ENCODE measurements at regions not wholly inside any gene's neighbourhood (a gene's known extent, or its start where the extent isn't known, plus 50 kb on each side); places are given as distances from the start of the nearest gene placed in this dataset.

DNA sequence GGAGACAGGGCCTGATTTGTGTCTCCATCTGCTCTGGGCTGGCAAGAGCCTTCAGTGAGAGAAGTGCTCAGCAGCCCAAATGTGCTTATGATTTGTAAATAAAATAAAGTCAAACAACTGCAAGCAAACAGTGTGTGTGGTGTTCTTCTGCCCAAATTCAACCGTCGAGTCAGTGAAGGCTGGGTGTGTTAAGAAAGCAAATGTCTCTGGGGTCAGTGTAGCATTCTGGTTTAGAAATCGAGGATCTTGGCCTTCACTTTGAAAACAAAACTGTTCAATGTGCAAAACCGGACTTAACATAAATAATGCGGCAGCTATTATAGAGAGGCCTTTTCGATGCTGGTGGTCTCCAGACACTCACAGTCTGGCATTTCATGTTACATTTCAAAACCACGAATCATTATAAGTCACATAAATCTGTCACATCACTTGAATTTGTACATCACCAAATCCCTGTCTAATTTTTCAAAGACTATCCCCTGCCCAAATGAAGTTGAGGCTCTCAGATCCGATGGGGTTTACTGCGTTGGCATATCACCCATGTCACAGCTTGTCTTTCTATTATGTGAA lies 158.6 kb upstream of the MYOCD start:
- Histone ChIP-seq H3K27ac (ENCODE audit: low read depth, low read length) (no peak overlapping the region), H3K4me1 (ENCODE audit: control insufficient read depth, insufficient read depth, low read length) (no peaks in the 10 kb centered on the region), H3K27me3 (ENCODE audit: control insufficient read depth, insufficient read depth, low read length) (no peaks in the 10 kb centered on the region), H3K9me3 (ENCODE audit: control insufficient read depth, insufficient read depth, low read length) (no peaks in the 10 kb centered on the region), H3K4me3 (ENCODE audit: low read depth, low read length) (no peak overlapping the region), H3K36me3 (ENCODE audit: control insufficient read depth, insufficient read depth, low read length) (no peaks in the 10 kb centered on the region)
- 87% methylated on average over 7 of the region's 9 CpGs for WGBS (ENCODE audit: insufficient coverage)
- DNase-seq (ENCODE audit: low read depth in 4 of 6, low spot score in 6 of 6) = peak in 1 of 6 donors; percentile 45

DNA sequence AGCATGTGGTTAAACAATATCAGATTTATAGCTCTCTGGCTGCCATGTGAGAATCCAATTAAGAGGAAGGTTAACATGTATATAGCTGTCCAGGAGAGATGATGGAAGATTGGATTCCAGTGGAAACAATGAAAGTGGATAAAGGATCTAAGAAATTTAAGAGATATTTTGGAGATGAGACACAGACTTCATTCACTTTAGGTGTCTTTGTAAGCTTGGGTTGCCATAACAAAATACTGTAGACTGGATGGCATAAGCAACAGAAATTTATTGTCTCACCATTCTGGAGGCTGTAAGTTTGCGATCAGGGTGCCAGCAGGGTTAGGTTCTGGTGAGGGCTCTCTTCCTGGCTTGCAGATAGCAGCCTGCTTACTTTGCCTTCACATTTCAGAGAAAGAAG lies 155.9 kb upstream of the MYOCD start:
- WGBS (ENCODE audit: insufficient coverage) = 100% methylated on average over 1 of the region's 1 CpG
- H3K36me3 ChIP-seq (ENCODE audit: control insufficient read depth, insufficient read depth, low read length) = no peaks in the 10 kb centered on the region

DNA sequence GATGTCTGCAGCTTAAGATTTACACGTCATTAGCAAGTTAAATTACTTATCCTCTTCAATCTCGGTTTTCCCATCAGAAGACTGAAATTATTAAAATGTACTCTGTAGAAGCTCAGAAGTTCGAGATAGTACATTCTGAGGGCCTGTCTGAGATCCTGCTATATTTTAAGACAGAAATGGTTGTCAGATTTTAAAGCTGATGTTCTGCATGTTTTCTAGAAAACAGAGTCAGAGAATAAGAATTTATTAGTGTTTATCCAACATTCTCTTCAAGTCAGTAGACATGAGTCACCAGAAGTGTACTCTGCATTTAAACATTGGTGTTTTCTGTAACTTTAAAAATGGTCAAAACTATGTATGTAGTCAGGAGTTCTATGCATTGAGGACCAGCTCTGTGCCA lies 155.2 kb upstream of the MYOCD start:
- Histone ChIP-seq H3K27ac (ENCODE audit: low read depth, low read length) (no peak overlapping the region), H3K36me3 (ENCODE audit: control insufficient read depth, insufficient read depth, low read length) (no peaks in the 10 kb centered on the region), H3K27me3 (ENCODE audit: control insufficient read depth, insufficient read depth, low read length) (no peaks in the 10 kb centered on the region), H3K9me3 (ENCODE audit: control insufficient read depth, insufficient read depth, low read length) (no peaks in the 10 kb centered on the region), H3K4me1 (ENCODE audit: control insufficient read depth, insufficient read depth, low read length) (no peaks in the 10 kb centered on the region), H3K4me3 (ENCODE audit: low read depth, low read length) (no peak overlapping the region)
- no peak for DNase-seq (ENCODE audit: low read depth in 4 of 6, low spot score in 6 of 6)
- WGBS (ENCODE audit: insufficient coverage) = no CpG with 5 or more reads among the region's 3 CpGs

More for the DNA sequence above, 155.9 kb upstream of the MYOCD start:
- no peak overlapping the region for H3K27ac ChIP-seq (ENCODE audit: low read depth, low read length)
- H3K4me1 ChIP-seq (ENCODE audit: control insufficient read depth, insufficient read depth, low read length) = no peaks in the 10 kb centered on the region
- no peaks in the 10 kb centered on the region for H3K27me3 ChIP-seq (ENCODE audit: control insufficient read depth, insufficient read depth, low read length)
- no peak overlapping the region for H3K4me3 ChIP-seq (ENCODE audit: low read depth, low read length)
- no peak for DNase-seq (ENCODE audit: low read depth in 4 of 6, low spot score in 6 of 6)
- no peaks in the 10 kb centered on the region for H3K9me3 ChIP-seq (ENCODE audit: control insufficient read depth, insufficient read depth, low read length)

GRCh38 chr17:12512694-12513355 lies 152.9 kb upstream of the MYOCD start:
- no peak for DNase-seq (ENCODE audit: low read depth in 4 of 6, low spot score in 6 of 6)
- 100% methylated on average over 1 of the region's 4 CpGs for WGBS (ENCODE audit: insufficient coverage)
- Histone ChIP-seq H3K27me3 (ENCODE audit: control insufficient read depth, insufficient read depth, low read length) (no peaks in the 10 kb centered on the region), H3K9me3 (ENCODE audit: control insufficient read depth, insufficient read depth, low read length) (no peaks in the 10 kb centered on the region), H3K4me3 (ENCODE audit: low read depth, low read length) (no peak overlapping the region), H3K4me1 (ENCODE audit: control insufficient read depth, insufficient read depth, low read length) (no peaks in the 10 kb centered on the region), H3K36me3 (ENCODE audit: control insufficient read depth, insufficient read depth, low read length) (no peaks in the 10 kb centered on the region), H3K27ac (ENCODE audit: low read depth, low read length) (no peak overlapping the region)

DNA sequence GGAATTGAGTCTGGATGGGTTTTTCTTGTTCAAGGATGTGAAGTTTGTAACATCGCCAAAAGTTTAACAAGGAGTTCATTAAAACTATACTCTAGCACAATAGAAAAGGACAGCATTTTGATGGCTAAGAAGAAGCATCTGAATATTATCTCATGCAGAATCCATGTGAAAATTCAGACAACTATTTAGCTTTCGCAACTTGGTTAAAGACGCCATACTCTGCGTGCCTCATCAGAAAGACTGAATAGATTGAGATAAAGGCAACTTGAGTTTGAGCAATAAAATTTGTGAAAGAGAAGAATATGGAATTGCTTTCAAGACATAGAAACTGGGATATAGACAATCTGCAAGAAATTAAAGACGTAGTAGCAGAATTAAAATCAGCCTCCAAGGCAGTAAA lies 151.1 kb upstream of the MYOCD start:
- 92% methylated on average over 4 of the region's 5 CpGs for WGBS (ENCODE audit: insufficient coverage)
- Histone ChIP-seq H3K4me3 (ENCODE audit: low read depth, low read length) (no peak overlapping the region), H3K36me3 (ENCODE audit: control insufficient read depth, insufficient read depth, low read length) (no peaks in the 10 kb centered on the region), H3K4me1 (ENCODE audit: control insufficient read depth, insufficient read depth, low read length) (no peaks in the 10 kb centered on the region), H3K9me3 (ENCODE audit: control insufficient read depth, insufficient read depth, low read length) (no peaks in the 10 kb centered on the region), H3K27me3 (ENCODE audit: control insufficient read depth, insufficient read depth, low read length) (no peaks in the 10 kb centered on the region), H3K27ac (ENCODE audit: low read depth, low read length) (no peak overlapping the region)
- no peak for DNase-seq (ENCODE audit: low read depth in 4 of 6, low spot score in 6 of 6)

DNA sequence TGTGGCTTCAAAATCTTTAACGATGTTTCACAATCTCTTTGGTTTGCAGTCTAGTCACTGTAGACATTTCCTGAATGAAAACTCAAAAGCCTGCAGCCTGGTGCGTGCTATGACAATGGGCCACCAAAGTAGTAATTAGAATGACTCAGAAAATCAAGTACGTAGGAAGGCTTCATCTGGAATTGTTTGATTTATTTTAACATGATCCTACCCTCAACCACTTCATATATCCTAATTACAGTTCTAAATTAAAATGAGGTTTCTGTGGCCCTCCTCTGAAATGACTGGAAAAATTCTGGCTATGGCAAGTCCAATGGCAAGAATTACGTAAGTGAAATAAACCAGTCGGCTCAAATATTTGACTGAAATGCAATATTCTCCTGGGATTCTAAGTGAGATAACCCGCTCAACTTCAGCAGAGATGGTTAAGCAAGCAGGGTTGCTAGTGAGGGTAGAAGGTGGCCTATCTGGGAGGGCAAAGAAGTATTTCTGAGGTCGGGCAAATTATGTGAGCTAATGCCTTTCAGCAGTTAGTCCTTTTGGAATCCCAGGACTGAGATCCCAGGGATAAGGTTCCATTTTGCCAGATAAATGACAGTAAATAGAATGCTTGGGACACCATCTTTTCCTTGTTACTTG lies 145.6 kb upstream of the MYOCD start:
- Histone ChIP-seq H3K27ac (ENCODE audit: low read depth, low read length) (no peak overlapping the region), H3K36me3 (ENCODE audit: control insufficient read depth, insufficient read depth, low read length) (no peaks in the 10 kb centered on the region), H3K4me3 (ENCODE audit: low read depth, low read length) (no peak overlapping the region), H3K9me3 (ENCODE audit: control insufficient read depth, insufficient read depth, low read length) (no peaks in the 10 kb centered on the region), H3K27me3 (ENCODE audit: control insufficient read depth, insufficient read depth, low read length) (no peaks in the 10 kb centered on the region), H3K4me1 (ENCODE audit: control insufficient read depth, insufficient read depth, low read length) (no peaks in the 10 kb centered on the region)
- WGBS (ENCODE audit: insufficient coverage) = 95% methylated on average over 4 of the region's 7 CpGs
- DNase-seq (ENCODE audit: low read depth in 4 of 6, low spot score in 6 of 6) = no peak

DNA sequence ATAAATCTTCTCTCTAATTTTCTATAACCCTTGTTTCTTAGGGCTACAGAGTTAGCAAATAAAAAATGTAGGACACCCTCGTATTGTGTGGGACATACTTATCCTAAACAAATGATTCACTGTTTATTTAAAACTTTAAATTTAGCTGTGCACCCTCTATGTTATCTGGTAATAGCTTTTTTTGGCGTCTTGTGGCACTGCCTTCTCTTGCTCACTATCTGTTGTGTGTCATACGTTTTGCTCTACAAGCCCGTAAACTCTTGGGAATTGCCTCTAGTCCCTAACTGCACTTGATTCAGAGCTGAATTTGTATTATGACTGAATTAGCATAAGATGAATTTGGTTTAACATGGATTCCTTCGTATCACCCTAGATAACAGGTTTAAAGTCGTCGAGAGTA lies 144.3 kb upstream of the MYOCD start:
- DNase-seq (ENCODE audit: low read depth in 4 of 6, low spot score in 6 of 6) = no peak
- WGBS (ENCODE audit: insufficient coverage) = 93% methylated on average over 3 of the region's 7 CpGs
- H3K4me1 ChIP-seq (ENCODE audit: control insufficient read depth, insufficient read depth, low read length) = no peaks in the 10 kb centered on the region
- H3K36me3 ChIP-seq (ENCODE audit: control insufficient read depth, insufficient read depth, low read length) = no peaks in the 10 kb centered on the region
- no peaks in the 10 kb centered on the region for H3K9me3 ChIP-seq (ENCODE audit: control insufficient read depth, insufficient read depth, low read length)
- H3K27me3 ChIP-seq (ENCODE audit: control insufficient read depth, insufficient read depth, low read length) = no peaks in the 10 kb centered on the region
- no peak overlapping the region for H3K4me3 ChIP-seq (ENCODE audit: low read depth, low read length)
- no peak overlapping the region for H3K27ac ChIP-seq (ENCODE audit: low read depth, low read length)

GRCh38 chr17:12522336-12522735 lies 143.4 kb upstream of the MYOCD start:
- Histone ChIP-seq H3K27me3 (ENCODE audit: control insufficient read depth, insufficient read depth, low read length) (no peaks in the 10 kb centered on the region), H3K27ac (ENCODE audit: low read depth, low read length) (no peak overlapping the region), H3K9me3 (ENCODE audit: control insufficient read depth, insufficient read depth, low read length) (no peaks in the 10 kb centered on the region), H3K4me1 (ENCODE audit: control insufficient read depth, insufficient read depth, low read length) (no peaks in the 10 kb centered on the region), H3K36me3 (ENCODE audit: control insufficient read depth, insufficient read depth, low read length) (no peaks in the 10 kb centered on the region), H3K4me3 (ENCODE audit: low read depth, low read length) (no peak overlapping the region)
- WGBS (ENCODE audit: insufficient coverage) = 81% methylated on average over 4 of the region's 7 CpGs
- peak in 1 of 6 donors; percentile 32 for DNase-seq (ENCODE audit: low read depth in 4 of 6, low spot score in 6 of 6)

GRCh38 chr17:12522743-12523183 lies 142.9 kb upstream of the MYOCD start:
- H3K27me3 ChIP-seq (ENCODE audit: control insufficient read depth, insufficient read depth, low read length) = no peaks in the 10 kb centered on the region
- no peak overlapping the region for H3K4me3 ChIP-seq (ENCODE audit: low read depth, low read length)
- no peaks in the 10 kb centered on the region for H3K9me3 ChIP-seq (ENCODE audit: control insufficient read depth, insufficient read depth, low read length)
- H3K4me1 ChIP-seq (ENCODE audit: control insufficient read depth, insufficient read depth, low read length) = no peaks in the 10 kb centered on the region
- WGBS (ENCODE audit: insufficient coverage) = 12% methylated on average over 6 of the region's 6 CpGs
- no peaks in the 10 kb centered on the region for H3K36me3 ChIP-seq (ENCODE audit: control insufficient read depth, insufficient read depth, low read length)
- DNase-seq (ENCODE audit: low read depth in 4 of 6, low spot score in 6 of 6) = peak in 2 of 6 donors; percentile 2 to 21
- H3K27ac ChIP-seq (ENCODE audit: low read depth, low read length) = no peak overlapping the region

DNA sequence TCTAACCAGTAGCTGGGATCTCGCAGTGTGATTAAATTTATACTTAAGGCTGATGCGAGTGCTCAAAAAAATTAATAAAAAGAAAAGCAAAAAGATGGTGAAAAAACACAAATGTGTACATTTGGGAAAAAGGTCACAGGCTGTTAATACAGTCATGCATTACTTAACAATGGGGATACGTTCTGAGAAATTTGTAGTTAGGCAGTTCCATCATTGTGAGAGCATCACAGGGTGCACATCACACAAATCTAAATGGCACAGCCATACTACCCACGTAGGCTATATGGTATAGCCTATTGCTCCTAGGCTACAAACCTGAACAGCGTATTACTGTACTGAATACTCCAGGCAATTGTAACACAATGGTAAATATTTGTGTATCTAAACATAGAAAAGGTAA lies 142.4 kb upstream of the MYOCD start:
- H3K36me3 ChIP-seq (ENCODE audit: control insufficient read depth, insufficient read depth, low read length) = no peaks in the 10 kb centered on the region
- no peaks in the 10 kb centered on the region for H3K27me3 ChIP-seq (ENCODE audit: control insufficient read depth, insufficient read depth, low read length)
- H3K27ac ChIP-seq (ENCODE audit: low read depth, low read length) = no peak overlapping the region
- H3K4me1 ChIP-seq (ENCODE audit: control insufficient read depth, insufficient read depth, low read length) = no peaks in the 10 kb centered on the region
- DNase-seq (ENCODE audit: low read depth in 4 of 6, low spot score in 6 of 6) = no peak
- no peak overlapping the region for H3K4me3 ChIP-seq (ENCODE audit: low read depth, low read length)
- 79% methylated on average over 2 of the region's 5 CpGs for WGBS (ENCODE audit: insufficient coverage)
- H3K9me3 ChIP-seq (ENCODE audit: control insufficient read depth, insufficient read depth, low read length) = no peaks in the 10 kb centered on the region

Measured in spinal cord (tissue), 9 donors.